Cardiac fibroblast (primary cell): ENCODE measurements at regions not wholly inside any gene's neighbourhood (a gene's known extent, or its start where the extent isn't known, plus 50 kb on each side); places are given as distances from the start of the nearest gene placed in this dataset.
"Not testable (repeated sequence)": the region's sequence is repeated elsewhere in the genome, so short reads cannot be mapped to it uniquely, and the experiment has no call there.

Experiments
- DNase-seq, 2 donors: peaks; one replicate each; pipeline versions ENCODE4 v3.0.0 to v3.0.0-alpha.2; 2010; ENCODE audit warnings: low read depth in 2 of 2
- H3K4me3 ChIP-seq, 2 donors: replicated peaks in 1 of 2; 1 replicate in 1 of 2; 2 replicates in 1 of 2; pipeline ENCODE4 v1.5.1; 2011; ENCODE audit warnings: low read depth in 2 of 2, low read length in 2 of 2, mild to moderate bottlenecking in 2 of 2, moderate library complexity in 1 of 2
- TF ChIP-seq, protein P1 (sequence below): IDR thresholded peaks from one replicate; pipeline ENCODE4 v1.5.1; 2011; ENCODE audit warnings: low read depth, mild to moderate bottlenecking, low read length, inconsistent platforms

GRCh38 chr21:35384375-35384774 is 335.3 kb upstream of the RUNX1 start:
- TF ChIP-seq, protein P1, sequence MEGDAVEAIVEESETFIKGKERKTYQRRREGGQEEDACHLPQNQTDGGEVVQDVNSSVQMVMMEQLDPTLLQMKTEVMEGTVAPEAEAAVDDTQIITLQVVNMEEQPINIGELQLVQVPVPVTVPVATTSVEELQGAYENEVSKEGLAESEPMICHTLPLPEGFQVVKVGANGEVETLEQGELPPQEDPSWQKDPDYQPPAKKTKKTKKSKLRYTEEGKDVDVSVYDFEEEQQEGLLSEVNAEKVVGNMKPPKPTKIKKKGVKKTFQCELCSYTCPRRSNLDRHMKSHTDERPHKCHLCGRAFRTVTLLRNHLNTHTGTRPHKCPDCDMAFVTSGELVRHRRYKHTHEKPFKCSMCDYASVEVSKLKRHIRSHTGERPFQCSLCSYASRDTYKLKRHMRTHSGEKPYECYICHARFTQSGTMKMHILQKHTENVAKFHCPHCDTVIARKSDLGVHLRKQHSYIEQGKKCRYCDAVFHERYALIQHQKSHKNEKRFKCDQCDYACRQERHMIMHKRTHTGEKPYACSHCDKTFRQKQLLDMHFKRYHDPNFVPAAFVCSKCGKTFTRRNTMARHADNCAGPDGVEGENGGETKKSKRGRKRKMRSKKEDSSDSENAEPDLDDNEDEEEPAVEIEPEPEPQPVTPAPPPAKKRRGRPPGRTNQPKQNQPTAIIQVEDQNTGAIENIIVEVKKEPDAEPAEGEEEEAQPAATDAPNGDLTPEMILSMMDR = no peak
- H3K4me3 ChIP-seq = no peak overlapping the region
- DNase-seq = no peak

DNA sequence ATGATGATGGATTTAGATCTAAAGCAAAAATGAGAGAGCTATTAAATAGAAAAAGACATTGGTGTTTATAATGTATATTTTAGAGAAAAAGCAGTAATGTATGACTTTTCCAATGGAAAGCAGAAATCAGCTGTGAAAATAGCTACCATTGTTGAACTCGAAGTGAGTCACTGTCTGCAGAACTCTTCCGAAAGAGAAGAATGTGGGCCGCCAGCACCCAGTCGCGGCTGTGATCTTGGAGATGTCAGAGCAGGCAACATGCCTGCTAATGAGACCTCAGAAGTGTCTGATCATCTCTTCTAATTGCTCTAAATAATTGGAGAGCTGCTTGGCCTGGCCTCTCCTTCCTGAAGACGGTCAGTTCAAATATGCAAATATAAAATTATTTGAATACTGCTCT is 333.6 kb upstream of the RUNX1 start:
- no peak overlapping the region for H3K4me3 ChIP-seq
- peak in 1 of 2 donors; percentile 59 for DNase-seq
- TF ChIP-seq, protein P1 = no peak

DNA sequence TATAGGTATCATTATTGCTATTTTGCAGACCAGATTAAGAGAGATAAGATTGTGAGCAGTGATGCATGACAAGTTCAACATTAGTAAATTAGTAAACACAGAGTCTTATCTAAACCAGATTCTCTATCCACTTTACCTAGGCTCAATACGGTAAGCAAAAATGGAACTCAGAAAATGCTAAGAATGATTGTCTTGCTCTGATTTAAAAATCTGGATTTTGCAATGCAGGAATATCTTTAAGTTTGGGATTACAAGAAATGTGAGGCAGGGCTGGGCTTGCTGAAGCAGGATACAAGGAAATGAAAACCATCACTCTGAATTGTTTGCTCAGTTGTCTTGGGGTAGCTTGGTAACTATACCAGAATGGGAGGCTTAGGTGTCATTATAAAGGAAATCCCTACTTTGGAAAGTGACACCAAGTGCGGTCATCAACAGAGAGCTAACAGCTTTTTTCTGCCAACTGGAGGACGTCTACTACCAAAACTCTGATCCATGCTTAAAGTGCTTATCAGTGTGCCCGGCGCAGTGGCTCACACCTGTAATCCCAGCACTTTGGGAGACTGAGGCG is 332.7 kb upstream of the RUNX1 start:
- TF ChIP-seq, protein P1 = no peak
- DNase-seq = no peak

DNA sequence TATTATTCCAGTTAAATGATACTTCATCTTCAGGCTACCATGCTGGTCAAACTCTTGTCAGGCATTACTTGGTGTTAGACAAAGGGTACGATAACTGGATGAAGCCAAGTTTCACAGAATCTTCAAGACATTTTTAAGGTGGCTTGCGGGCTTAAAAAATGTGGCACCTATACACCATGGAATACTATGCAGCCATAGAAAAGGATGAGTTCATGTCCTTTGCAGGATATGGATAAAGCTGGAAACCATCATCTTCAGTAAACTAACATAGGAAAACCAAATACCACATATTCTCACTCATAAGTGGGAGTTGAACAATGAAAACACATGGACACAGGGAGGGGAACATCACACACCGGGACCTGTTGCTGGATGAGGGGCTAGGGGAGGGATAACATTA is 331.2 kb upstream of the RUNX1 start:
- not testable (repeated sequence) for H3K4me3 ChIP-seq, DNase-seq

More for the DNA sequence above, 332.7 kb upstream of the RUNX1 start:
- no peak overlapping the region for H3K4me3 ChIP-seq

DNA sequence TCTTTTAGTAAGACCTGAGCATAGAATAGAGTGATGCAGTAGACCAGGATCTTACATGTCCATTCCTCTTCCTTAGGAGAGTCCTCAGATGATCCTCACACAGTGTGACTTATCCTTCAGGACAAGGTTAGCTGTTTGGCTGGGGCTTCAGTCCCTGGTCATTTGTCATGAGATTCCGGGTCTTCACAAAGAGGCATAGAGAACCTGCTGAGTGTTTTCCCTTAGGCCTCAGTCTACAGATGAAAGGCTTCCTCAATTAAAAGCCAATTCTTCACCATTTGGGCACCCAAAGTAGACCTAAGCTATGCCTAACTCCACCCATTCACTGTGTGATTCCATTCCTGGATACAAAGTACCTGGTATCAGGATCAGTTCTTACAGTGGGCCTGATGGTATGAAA is 329.8 kb upstream of the RUNX1 start:
- TF ChIP-seq, protein P1 = no peak
- no peak overlapping the region for H3K4me3 ChIP-seq
- no peak for DNase-seq

GRCh38 chr21:35377505-35378090 is 328.5 kb upstream of the RUNX1 start:
- H3K4me3 ChIP-seq = no peak overlapping the region
- peak in 1 of 2 donors; percentile 46 for DNase-seq
- TF ChIP-seq, protein P1 = no peak

- TF ChIP-seq, protein P1 = no peak
- H3K4me3 ChIP-seq = no peak overlapping the region
- no peak for DNase-seq
Observed at GRCh38 chr21:35376406-35377135, 327.5 kb upstream of the RUNX1 start.
